H1 (cell line): ENCODE measurements at regions not wholly inside any gene's neighbourhood (a gene's known extent, or its start where the extent isn't known, plus 50 kb on each side); places are given as distances from the start of the nearest gene placed in this dataset.

Experiments
- CTCF ChIA-PET: fragments of 300-600 bp; sonication (Branson Sonifier 250); formaldehyde crosslinking; loops from one replicate; lab custom pipeline; 2021; ENCODE audit not compliant: partially characterized antibody; lab: Charles Lee
- POLR2A ChIA-PET: fragments of 300-600 bp; sonication (Branson Sonifier 250); formaldehyde crosslinking; loops from one replicate; lab custom pipeline; 2021; ENCODE audit warnings: inconsistent platforms; ENCODE audit not compliant: partially characterized antibody; lab: Charles Lee
- DNase-seq, 2 experiments: peaks; one replicate each; pipeline versions ENCODE4 v3.0.0 to v3.0.0-alpha.2; 2010 to 2022; ENCODE audit warnings: low spot score in 2 of 2, low read depth in 1 of 2, mixed read lengths in 1 of 2
- FAIRE-seq: peaks from 2 replicates; lab custom pipeline; 2011; peaks lifted over from hg19 to GRCh38; lab: Jason Lieb, UNC
- H2AFZ ChIP-seq: 2 replicates; pipeline ENCODE4 v1.8.1; 2012; ENCODE audit warnings: low read length, inconsistent platforms
- H2AK5ac ChIP-seq: 2 replicates; pipeline ENCODE4 v1.6.1; 2013; ENCODE audit warnings: low read depth, low read length
- H2BK120ac ChIP-seq: replicated peaks from 2 replicates; pipeline ENCODE3; 2013; ENCODE audit warnings: low read depth, low read length, inconsistent platforms
- H2BK12ac ChIP-seq: 2 replicates; pipeline ENCODE4 v1.6.1; 2013; ENCODE audit warnings: low read depth, low read length
- H2BK15ac ChIP-seq: 2 replicates; pipeline ENCODE4 v1.6.1; 2013; ENCODE audit warnings: low read length
- H2BK20ac ChIP-seq: 2 replicates; pipeline ENCODE4 v1.6.1; 2013; ENCODE audit warnings: low read length
- H2BK5ac ChIP-seq: 2 replicates; pipeline ENCODE4 v1.6.1; 2013; ENCODE audit warnings: low read depth, low read length
- H3K14ac ChIP-seq: 2 replicates; pipeline ENCODE4 v1.6.1; 2013; ENCODE audit warnings: inconsistent platforms; ENCODE audit not compliant: insufficient read length
- H3K18ac ChIP-seq: 2 replicates; pipeline ENCODE4 v1.6.1; 2013; ENCODE audit warnings: low read length; ENCODE audit errors: extremely low read depth
- H3K23ac ChIP-seq: 2 replicates; pipeline ENCODE4 v1.6.1; 2013; ENCODE audit warnings: inconsistent platforms; ENCODE audit not compliant: insufficient read length
- H3K23me2 ChIP-seq: 2 replicates; pipeline ENCODE4 v1.6.1; 2013; ENCODE audit warnings: low read depth, low read length
- H3K27ac ChIP-seq: 2 replicates; pipeline ENCODE4 v1.6.1; 2011; ENCODE audit warnings: low read depth, low read length, inconsistent platforms
- H3K27me3 ChIP-seq, 4 experiments: replicated peaks in 1 of 4; 1 replicate in 1 of 4; 2 replicates in 3 of 4; pipeline versions ENCODE4 v1.6.1 to v1.8.1; 2011 to 2013; ENCODE audit warnings: low read length in 3 of 4, mild to moderate bottlenecking in 3 of 4, inconsistent platforms in 2 of 4, mixed read lengths in 2 of 4, moderate library complexity in 1 of 4; ENCODE audit not compliant: control insufficient read depth in 3 of 4, insufficient read depth in 3 of 4; ENCODE audit errors: extremely low read depth in 1 of 4
- H3K36me3 ChIP-seq, 4 experiments: 2 replicates each; pipeline versions ENCODE4 v1.6.1 to v1.8.1; 2011 to 2013; ENCODE audit warnings: mild to moderate bottlenecking in 4 of 4, low read length in 3 of 4, moderate library complexity in 2 of 4, control low read depth in 1 of 4, inconsistent platforms in 1 of 4; ENCODE audit not compliant: insufficient read depth in 4 of 4, control insufficient read depth in 2 of 4
- H3K4ac ChIP-seq: replicated peaks from 2 replicates; pipeline ENCODE3; 2013; ENCODE audit warnings: low read length, low read depth, mixed read lengths, inconsistent platforms; ENCODE audit not compliant: insufficient read length
- H3K4me1 ChIP-seq, 4 experiments: replicated peaks in 1 of 4; 1 replicate in 1 of 4; 2 replicates in 3 of 4; pipeline versions ENCODE4 v1.6.1 to v1.8.1; 2011 to 2013; ENCODE audit warnings: low read length in 3 of 4, inconsistent platforms in 2 of 4, mixed read lengths in 1 of 4; ENCODE audit not compliant: insufficient read depth in 4 of 4, control insufficient read depth in 3 of 4
- H3K4me2 ChIP-seq, 2 experiments: 2 replicates each; pipeline versions ENCODE4 v1.6.1 to v1.8.1; 2011 to 2013; ENCODE audit warnings: low read depth in 2 of 2, low read length in 2 of 2, control low read depth in 1 of 2, inconsistent platforms in 1 of 2, mild to moderate bottlenecking in 1 of 2; ENCODE audit not compliant: insufficient read depth in 1 of 2
- H3K4me3 ChIP-seq, 4 experiments: fragments of 200-600, 300-600 bp in 1 of 4; sonication (generic), shearing (Covaris generic), sonication (Bioruptor Twin) in 1 of 4; 2 replicates each; pipeline versions ENCODE4 v1.5.1 to v1.8.1; 2011 to 2016; ENCODE audit warnings: low read length in 4 of 4, low read depth in 3 of 4, control low read depth in 2 of 4, inconsistent platforms in 2 of 4, mild to moderate bottlenecking in 2 of 4, mixed read lengths in 1 of 4, moderate library complexity in 1 of 4; ENCODE audit not compliant: insufficient read depth in 2 of 4; ENCODE audit errors: extremely low read depth in 1 of 4
- H3K56ac ChIP-seq: replicated peaks from 2 replicates; pipeline ENCODE3; 2013; ENCODE audit warnings: low read depth, mild to moderate bottlenecking, mixed read lengths, low read length, inconsistent platforms; ENCODE audit not compliant: insufficient read length
- H3K79me1 ChIP-seq: 2 replicates; pipeline ENCODE4 v1.6.1; 2013; ENCODE audit warnings: low read depth, low read length, control low read depth
- H3K79me2 ChIP-seq, 2 experiments: 2 replicates each; pipeline versions ENCODE4 v1.6.1 to v1.8.1; 2012 to 2013; ENCODE audit warnings: low read length in 2 of 2, mild to moderate bottlenecking in 2 of 2, inconsistent platforms in 1 of 2; ENCODE audit not compliant: insufficient read depth in 2 of 2, control insufficient read depth in 1 of 2
- H3K9ac ChIP-seq, 4 experiments: replicated peaks in 1 of 4; 1 replicate in 1 of 4; 2 replicates in 3 of 4; pipeline versions ENCODE4 v1.6.1 to v1.8.1; 2011 to 2013; ENCODE audit warnings: low read depth in 3 of 4, low read length in 3 of 4, control low read depth in 2 of 4, mild to moderate bottlenecking in 2 of 4, moderate library complexity in 2 of 4, inconsistent platforms in 1 of 4; ENCODE audit errors: extremely low read depth in 1 of 4
- H3K9me3 ChIP-seq, 2 experiments: 2 replicates each; pipeline versions ENCODE4 v1.6.1 to v1.8.1; 2012 to 2013; ENCODE audit warnings: mild to moderate bottlenecking in 2 of 2, moderate library complexity in 2 of 2, control low read depth in 1 of 2, inconsistent platforms in 1 of 2, low read depth in 1 of 2, low read length in 1 of 2, mixed read lengths in 1 of 2; ENCODE audit not compliant: insufficient read depth in 2 of 2
- H4K20me1 ChIP-seq, 2 experiments: replicated peaks in 1 of 2; 2 replicates each; pipeline versions ENCODE3 to v1.8.1; 2011 to 2013; ENCODE audit warnings: inconsistent platforms in 2 of 2, low read length in 2 of 2, mild to moderate bottlenecking in 1 of 2; ENCODE audit not compliant: insufficient read depth in 2 of 2, control insufficient read depth in 1 of 2
- H4K5ac ChIP-seq: 2 replicates; pipeline ENCODE4 v1.6.1; 2013; ENCODE audit warnings: low read length, low read depth, mixed read lengths, inconsistent platforms; ENCODE audit not compliant: insufficient read length
- H4K8ac ChIP-seq: 2 replicates; pipeline ENCODE4 v1.8.0; 2013; ENCODE audit warnings: mild to moderate bottlenecking, moderate library complexity, low read length, inconsistent platforms; ENCODE audit not compliant: insufficient read depth; ENCODE audit errors: extremely low read depth
- H4K91ac ChIP-seq: replicated peaks from 2 replicates; pipeline ENCODE3; 2013; ENCODE audit warnings: low read length, mixed read lengths, inconsistent platforms; ENCODE audit not compliant: insufficient read length
- BRCA1 ChIP-seq: IDR thresholded peaks from 2 replicates; pipeline ENCODE4 v1.6.1; 2012; ENCODE audit warnings: low read depth, low read length, improper control_type of control experiment
- JUN ChIP-seq: IDR thresholded peaks from 2 replicates; pipeline ENCODE4 v1.6.1; 2011; ENCODE audit warnings: low read depth, mild to moderate bottlenecking, improper control_type of control experiment, low read length
- PHF8 ChIP-seq: fragments of 200-600 bp; sonication (generic); conservative IDR thresholded peaks from 2 replicates; pipeline ENCODE4 v1.7.1; 2012; ENCODE audit warnings: low read depth, mild to moderate bottlenecking, inconsistent platforms, low read length, moderate library complexity
- WGBS, 2 experiments: shearing (Covaris generic) in 1 of 2; methylation state at CpG; one replicate each; pipeline versions ENCODE4 v1.1.6 to v1.1.7; 2013 to 2015; ENCODE audit warnings: low lambda C conversion rate in 2 of 2, mixed read lengths in 2 of 2, inconsistent platforms in 1 of 2, low coverage in 1 of 2, missing lambda C conversion rate in 1 of 2; ENCODE audit not compliant: insufficient replicate concordance in 2 of 2, insufficient coverage in 1 of 2, insufficient read length in 1 of 2; ENCODE audit errors: extremely low coverage in 1 of 2, missing lambda C conversion rate in 1 of 2; 5-methylcytosine and 5-hydroxymethylcytosine counted together

- WGBS, 2 experiments, result 98% methylated on average over 2 of the region's 2 CpGs; no CpG with 5 or more reads in 1 of the 2 experiments
- no peak overlapping the region for H3K4me2 ChIP-seq
- H3K23ac ChIP-seq, result no peak overlapping the region
- H3K79me1 ChIP-seq, result no peaks in the 10 kb centered on the region
- no peak overlapping the region for H2BK120ac ChIP-seq
- DNase-seq (no peak), FAIRE-seq (no peak)
- no peaks in the 10 kb centered on the region for H4K20me1 ChIP-seq
- H3K9ac ChIP-seq, result no peak overlapping the region
- H3K79me2 ChIP-seq, result no peaks in the 10 kb centered on the region
- ChIA-PET CTCF (no interaction called here), POLR2A (no interaction called here)
- no peak overlapping the region for H4K8ac ChIP-seq
- no peak overlapping the region for H2BK12ac ChIP-seq
- H3K36me3 ChIP-seq, result no peaks in the 10 kb centered on the region
- H3K4ac ChIP-seq, result no peak overlapping the region
- H2BK20ac ChIP-seq, result no peak overlapping the region
- no peak overlapping the region for H2AFZ ChIP-seq
- no peak overlapping the region for H2BK5ac ChIP-seq
- no peak overlapping the region for H3K27ac ChIP-seq
- TF ChIP-seq JUN (no peak), BRCA1 (no peak), PHF8 (no peak)
- no peak overlapping the region for H3K4me3 ChIP-seq
- H3K56ac ChIP-seq, result no peak overlapping the region
- no peak overlapping the region for H2AK5ac ChIP-seq
- no peaks in the 10 kb centered on the region for H3K9me3 ChIP-seq
- no peak overlapping the region for H4K5ac ChIP-seq
- peaks cover 0 to 3% (median 0%) of the 10 kb centered on the region in 4 experiments; a peak in 2 of 7 replicates for H3K4me1 ChIP-seq
- H3K23me2 ChIP-seq, result no peaks in the 10 kb centered on the region
- H4K91ac ChIP-seq, result no peak overlapping the region
- H3K18ac ChIP-seq, result no peak overlapping the region
- H3K14ac ChIP-seq, result no peak overlapping the region
- H3K27me3 ChIP-seq, result no peaks in the 10 kb centered on the region
- no peak overlapping the region for H2BK15ac ChIP-seq
Measured at GRCh38 chr4:44545781-44546180, 97.2 kb upstream of the KCTD8 start.
